ENCODE measurements at regions not wholly inside any gene's neighbourhood (a gene's known extent, or its start where the extent isn't known, plus 50 kb on each side); places are given as distances from the start of the nearest gene placed in this dataset.

DNA sequence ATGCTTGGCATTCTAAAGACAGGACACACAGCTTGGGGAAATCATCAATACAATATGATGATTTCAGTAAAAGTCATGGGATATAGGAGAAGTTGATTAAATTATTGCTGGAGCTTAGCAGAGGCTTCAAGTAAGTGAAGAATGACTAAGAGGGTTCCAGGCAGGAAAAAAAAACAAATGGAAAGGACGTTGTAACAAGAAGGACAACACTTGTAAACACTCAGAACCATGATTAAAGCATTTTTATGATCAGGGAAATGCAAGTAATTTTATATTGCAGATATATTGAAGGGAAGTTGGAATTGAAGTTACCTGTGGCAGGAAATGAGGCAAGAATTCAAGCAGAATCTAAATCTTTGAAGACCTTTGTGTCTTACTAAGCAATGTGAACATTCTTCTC, 602.7 kb upstream of the NEGR1 start:
- H3K79me2 ChIP-seq (replicated peaks; ENCODE audit: insufficient read depth): no peaks in the 10 kb centered on the region
- Mint-ChIP-seq H3K27ac (peak overlapping the region; percentile 31; the same call in 1 of the 2 replicates), H3K27me3 (ENCODE audit: insufficient read depth, low read depth, poor library complexity) (no peaks in the 10 kb centered on the region), H3K4me3 (no peak overlapping the region), H3K4me1 (no peaks in the 10 kb centered on the region), H3K36me3 (ENCODE audit: low read depth) (no peaks in the 10 kb centered on the region), H3K9me3 (no peaks in the 10 kb centered on the region)
- no peaks in the 10 kb centered on the region for H3K27me3 ChIP-seq (ENCODE audit: insufficient read depth)
- no peaks in the 10 kb centered on the region for H3K9me2 ChIP-seq (ENCODE audit: insufficient read depth)
- no peaks in the 10 kb centered on the region for H3K36me3 ChIP-seq (ENCODE audit: insufficient read depth)
- no peak for TF ChIP-seq JUNB (IDR thresholded peaks at IDR 0.05; ENCODE audit: unreplicated experiment)
- TF ChIP-seq EZH2phosphoT487 (IDR thresholded peaks at IDR 0.05; ENCODE audit: unreplicated experiment): no peak
- no peak for TF ChIP-seq ZNF331 (CRISPR knock-in tag; IDR thresholded peaks at IDR 0.05; ENCODE audit: low read depth)
- TF ChIP-seq, protein P1, sequence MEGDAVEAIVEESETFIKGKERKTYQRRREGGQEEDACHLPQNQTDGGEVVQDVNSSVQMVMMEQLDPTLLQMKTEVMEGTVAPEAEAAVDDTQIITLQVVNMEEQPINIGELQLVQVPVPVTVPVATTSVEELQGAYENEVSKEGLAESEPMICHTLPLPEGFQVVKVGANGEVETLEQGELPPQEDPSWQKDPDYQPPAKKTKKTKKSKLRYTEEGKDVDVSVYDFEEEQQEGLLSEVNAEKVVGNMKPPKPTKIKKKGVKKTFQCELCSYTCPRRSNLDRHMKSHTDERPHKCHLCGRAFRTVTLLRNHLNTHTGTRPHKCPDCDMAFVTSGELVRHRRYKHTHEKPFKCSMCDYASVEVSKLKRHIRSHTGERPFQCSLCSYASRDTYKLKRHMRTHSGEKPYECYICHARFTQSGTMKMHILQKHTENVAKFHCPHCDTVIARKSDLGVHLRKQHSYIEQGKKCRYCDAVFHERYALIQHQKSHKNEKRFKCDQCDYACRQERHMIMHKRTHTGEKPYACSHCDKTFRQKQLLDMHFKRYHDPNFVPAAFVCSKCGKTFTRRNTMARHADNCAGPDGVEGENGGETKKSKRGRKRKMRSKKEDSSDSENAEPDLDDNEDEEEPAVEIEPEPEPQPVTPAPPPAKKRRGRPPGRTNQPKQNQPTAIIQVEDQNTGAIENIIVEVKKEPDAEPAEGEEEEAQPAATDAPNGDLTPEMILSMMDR (conservative IDR thresholded peaks at IDR 0.05; ENCODE audit: low read depth in 2 of 2): no peak
- no peak for TF ChIP-seq STAT1 (IDR thresholded peaks at IDR 0.05; ENCODE audit: unreplicated experiment)
- TF ChIP-seq, protein P2, sequence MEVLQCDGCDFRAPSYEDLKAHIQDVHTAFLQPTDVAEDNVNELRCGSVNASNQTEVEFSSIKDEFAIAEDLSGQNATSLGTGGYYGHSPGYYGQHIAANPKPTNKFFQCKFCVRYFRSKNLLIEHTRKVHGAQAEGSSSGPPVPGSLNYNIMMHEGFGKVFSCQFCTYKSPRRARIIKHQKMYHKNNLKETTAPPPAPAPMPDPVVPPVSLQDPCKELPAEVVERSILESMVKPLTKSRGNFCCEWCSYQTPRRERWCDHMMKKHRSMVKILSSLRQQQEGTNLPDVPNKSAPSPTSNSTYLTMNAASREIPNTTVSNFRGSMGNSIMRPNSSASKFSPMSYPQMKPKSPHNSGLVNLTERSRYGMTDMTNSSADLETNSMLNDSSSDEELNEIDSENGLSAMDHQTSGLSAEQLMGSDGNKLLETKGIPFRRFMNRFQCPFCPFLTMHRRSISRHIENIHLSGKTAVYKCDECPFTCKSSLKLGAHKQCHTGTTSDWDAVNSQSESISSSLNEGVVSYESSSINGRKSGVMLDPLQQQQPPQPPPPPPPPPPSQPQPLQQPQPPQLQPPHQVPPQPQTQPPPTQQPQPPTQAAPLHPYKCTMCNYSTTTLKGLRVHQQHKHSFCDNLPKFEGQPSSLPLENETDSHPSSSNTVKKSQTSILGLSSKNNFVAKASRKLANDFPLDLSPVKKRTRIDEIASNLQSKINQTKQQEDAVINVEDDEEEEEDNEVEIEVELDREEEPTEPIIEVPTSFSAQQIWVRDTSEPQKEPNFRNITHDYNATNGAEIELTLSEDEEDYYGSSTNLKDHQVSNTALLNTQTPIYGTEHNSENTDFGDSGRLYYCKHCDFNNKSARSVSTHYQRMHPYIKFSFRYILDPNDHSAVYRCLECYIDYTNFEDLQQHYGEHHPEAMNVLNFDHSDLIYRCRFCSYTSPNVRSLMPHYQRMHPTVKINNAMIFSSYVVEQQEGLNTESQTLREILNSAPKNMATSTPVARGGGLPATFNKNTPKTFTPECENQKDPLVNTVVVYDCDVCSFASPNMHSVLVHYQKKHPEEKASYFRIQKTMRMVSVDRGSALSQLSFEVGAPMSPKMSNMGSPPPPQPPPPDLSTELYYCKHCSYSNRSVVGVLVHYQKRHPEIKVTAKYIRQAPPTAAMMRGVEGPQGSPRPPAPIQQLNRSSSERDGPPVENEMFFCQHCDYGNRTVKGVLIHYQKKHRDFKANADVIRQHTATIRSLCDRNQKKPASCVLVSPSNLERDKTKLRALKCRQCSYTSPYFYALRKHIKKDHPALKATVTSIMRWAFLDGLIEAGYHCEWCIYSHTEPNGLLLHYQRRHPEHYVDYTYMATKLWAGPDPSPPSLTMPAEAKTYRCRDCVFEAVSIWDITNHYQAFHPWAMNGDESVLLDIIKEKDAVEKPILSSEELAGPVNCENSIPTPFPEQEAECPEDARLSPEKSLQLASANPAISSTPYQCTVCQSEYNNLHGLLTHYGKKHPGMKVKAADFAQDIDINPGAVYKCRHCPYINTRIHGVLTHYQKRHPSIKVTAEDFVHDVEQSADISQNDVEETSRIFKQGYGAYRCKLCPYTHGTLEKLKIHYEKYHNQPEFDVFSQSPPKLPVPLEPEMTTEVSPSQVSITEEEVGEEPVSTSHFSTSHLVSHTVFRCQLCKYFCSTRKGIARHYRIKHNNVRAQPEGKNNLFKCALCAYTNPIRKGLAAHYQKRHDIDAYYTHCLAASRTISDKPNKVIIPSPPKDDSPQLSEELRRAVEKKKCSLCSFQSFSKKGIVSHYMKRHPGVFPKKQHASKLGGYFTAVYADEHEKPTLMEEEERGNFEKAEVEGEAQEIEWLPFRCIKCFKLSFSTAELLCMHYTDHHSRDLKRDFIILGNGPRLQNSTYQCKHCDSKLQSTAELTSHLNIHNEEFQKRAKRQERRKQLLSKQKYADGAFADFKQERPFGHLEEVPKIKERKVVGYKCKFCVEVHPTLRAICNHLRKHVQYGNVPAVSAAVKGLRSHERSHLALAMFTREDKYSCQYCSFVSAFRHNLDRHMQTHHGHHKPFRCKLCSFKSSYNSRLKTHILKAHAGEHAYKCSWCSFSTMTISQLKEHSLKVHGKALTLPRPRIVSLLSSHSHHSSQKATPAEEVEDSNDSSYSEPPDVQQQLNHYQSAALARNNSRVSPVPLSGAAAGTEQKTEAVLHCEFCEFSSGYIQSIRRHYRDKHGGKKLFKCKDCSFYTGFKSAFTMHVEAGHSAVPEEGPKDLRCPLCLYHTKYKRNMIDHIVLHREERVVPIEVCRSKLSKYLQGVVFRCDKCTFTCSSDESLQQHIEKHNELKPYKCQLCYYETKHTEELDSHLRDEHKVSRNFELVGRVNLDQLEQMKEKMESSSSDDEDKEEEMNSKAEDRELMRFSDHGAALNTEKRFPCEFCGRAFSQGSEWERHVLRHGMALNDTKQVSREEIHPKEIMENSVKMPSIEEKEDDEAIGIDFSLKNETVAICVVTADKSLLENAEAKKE (CRISPR knock-in tag; IDR thresholded peaks at IDR 0.05): no peak
- TF ChIP-seq, protein P3, sequence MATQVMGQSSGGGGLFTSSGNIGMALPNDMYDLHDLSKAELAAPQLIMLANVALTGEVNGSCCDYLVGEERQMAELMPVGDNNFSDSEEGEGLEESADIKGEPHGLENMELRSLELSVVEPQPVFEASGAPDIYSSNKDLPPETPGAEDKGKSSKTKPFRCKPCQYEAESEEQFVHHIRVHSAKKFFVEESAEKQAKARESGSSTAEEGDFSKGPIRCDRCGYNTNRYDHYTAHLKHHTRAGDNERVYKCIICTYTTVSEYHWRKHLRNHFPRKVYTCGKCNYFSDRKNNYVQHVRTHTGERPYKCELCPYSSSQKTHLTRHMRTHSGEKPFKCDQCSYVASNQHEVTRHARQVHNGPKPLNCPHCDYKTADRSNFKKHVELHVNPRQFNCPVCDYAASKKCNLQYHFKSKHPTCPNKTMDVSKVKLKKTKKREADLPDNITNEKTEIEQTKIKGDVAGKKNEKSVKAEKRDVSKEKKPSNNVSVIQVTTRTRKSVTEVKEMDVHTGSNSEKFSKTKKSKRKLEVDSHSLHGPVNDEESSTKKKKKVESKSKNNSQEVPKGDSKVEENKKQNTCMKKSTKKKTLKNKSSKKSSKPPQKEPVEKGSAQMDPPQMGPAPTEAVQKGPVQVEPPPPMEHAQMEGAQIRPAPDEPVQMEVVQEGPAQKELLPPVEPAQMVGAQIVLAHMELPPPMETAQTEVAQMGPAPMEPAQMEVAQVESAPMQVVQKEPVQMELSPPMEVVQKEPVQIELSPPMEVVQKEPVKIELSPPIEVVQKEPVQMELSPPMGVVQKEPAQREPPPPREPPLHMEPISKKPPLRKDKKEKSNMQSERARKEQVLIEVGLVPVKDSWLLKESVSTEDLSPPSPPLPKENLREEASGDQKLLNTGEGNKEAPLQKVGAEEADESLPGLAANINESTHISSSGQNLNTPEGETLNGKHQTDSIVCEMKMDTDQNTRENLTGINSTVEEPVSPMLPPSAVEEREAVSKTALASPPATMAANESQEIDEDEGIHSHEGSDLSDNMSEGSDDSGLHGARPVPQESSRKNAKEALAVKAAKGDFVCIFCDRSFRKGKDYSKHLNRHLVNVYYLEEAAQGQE (IDR thresholded peaks at IDR 0.05; ENCODE audit: unreplicated experiment): no peak
- TF ChIP-seq ZNF114 (CRISPR knock-in tag; IDR thresholded peaks at IDR 0.05): no peak
- TF ChIP-seq NANOG (IDR thresholded peaks at IDR 0.05; ENCODE audit: borderline replicate concordance): no peak
- no peak overlapping the region for H3K4me3 ChIP-seq
- ATAC-seq (no peak), DNase-seq (ENCODE audit: low spot score) (no peak)
- H3K4me1 ChIP-seq (ENCODE audit: insufficient read depth): no peaks in the 10 kb centered on the region
- H3K4me2 ChIP-seq: no peak overlapping the region
- H2AFZ ChIP-seq: no peak overlapping the region
- H3K27ac ChIP-seq (ENCODE audit: low read depth): no peak overlapping the region
- no peaks in the 10 kb centered on the region for H3F3A ChIP-seq (replicated peaks; ENCODE audit: low read depth)
- H4K20me1 ChIP-seq (replicated peaks; ENCODE audit: insufficient read depth): no peaks in the 10 kb centered on the region

Measured in GM23338 (cell line).